Esophagus (tissue), 2 donors: ENCODE measurements at regions not wholly inside any gene's neighbourhood (a gene's known extent, or its start where the extent isn't known, plus 50 kb on each side); places are given as distances from the start of the nearest gene placed in this dataset.
"Not testable (repeated sequence)": the region's sequence is repeated elsewhere in the genome, so short reads cannot be mapped to it uniquely, and the experiment has no call there.

ENCODE experiments used
- H3K27ac ChIP-seq, 2 donors: one replicate each; pipeline ENCODE4 v1.5.1; 2013; ENCODE audit warnings: low read depth in 2 of 2, mild to moderate bottlenecking in 2 of 2, inconsistent platforms in 1 of 2, low read length in 1 of 2, moderate library complexity in 1 of 2
- H3K27me3 ChIP-seq, 2 donors: one replicate each; pipeline ENCODE4 v1.6.1; 2013; ENCODE audit warnings: low read length in 2 of 2, control low read depth in 1 of 2, mild to moderate bottlenecking in 1 of 2; ENCODE audit not compliant: insufficient read depth in 2 of 2, control insufficient read depth in 1 of 2
- H3K36me3 ChIP-seq, 2 donors: one replicate each; pipeline ENCODE4 v1.6.1; 2013; ENCODE audit warnings: low read length in 1 of 2; ENCODE audit not compliant: control insufficient read depth in 2 of 2, insufficient read depth in 2 of 2
- H3K4me1 ChIP-seq, 2 donors: one replicate each; pipeline ENCODE4 v1.6.1; 2013; ENCODE audit warnings: low read length in 1 of 2; ENCODE audit not compliant: control insufficient read depth in 2 of 2, insufficient read depth in 2 of 2
- H3K4me3 ChIP-seq, 2 donors: one replicate each; pipeline ENCODE4 v1.5.1; 2013; ENCODE audit warnings: low read length in 2 of 2, mild to moderate bottlenecking in 2 of 2, low read depth in 1 of 2, moderate library complexity in 1 of 2
- H3K9me3 ChIP-seq, 2 donors: one replicate each; pipeline ENCODE4 v1.6.1; 2013; ENCODE audit warnings: mild to moderate bottlenecking in 2 of 2, low read depth in 1 of 2, low read length in 1 of 2, moderate library complexity in 1 of 2; ENCODE audit not compliant: control insufficient read depth in 2 of 2, insufficient read depth in 1 of 2
- WGBS, 2 donors: extraction: QIAGEN DNeasy Blood & Tissue Kit; methylation state at CpG; one replicate each; pipeline ENCODE4 v1.1.7; 2013; 5-methylcytosine and 5-hydroxymethylcytosine counted together
- donor health status: healthy with polysubstance abuse.
- donor health status: Bipolar disorder and iron deficiency.

DNA sequence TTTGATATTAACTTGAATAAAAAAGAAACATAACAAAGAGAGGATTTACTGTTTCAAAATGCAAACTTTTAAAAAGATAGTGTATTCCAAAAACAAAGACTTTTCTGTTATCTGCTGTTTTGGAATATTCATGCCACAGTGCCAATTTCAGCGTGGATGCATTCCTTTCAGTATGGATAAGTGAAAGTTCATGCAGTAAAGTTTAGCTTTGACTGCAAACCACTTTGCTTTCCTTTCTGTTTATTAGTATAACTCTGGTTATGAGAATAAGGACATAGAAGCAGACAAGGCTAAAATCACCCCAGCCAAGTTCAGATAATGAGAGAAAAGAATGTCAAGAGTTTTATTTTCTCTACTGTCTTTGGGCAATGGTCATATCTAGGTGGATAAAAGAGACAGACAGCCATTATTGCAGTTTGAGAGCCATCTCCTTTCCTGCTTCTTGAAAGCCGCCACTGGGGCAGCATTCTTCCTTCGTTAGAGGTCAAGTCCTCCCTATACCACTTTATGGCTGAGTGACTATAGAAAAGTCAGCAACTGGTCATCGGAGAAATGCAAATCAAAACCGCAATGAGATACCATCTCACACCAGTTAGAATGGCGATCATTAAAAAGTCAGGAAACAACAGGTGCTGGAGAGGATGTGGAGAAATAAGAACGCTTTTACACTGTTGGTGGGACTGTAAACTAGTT, 82.4 kb upstream of the BLID start:
- Histone ChIP-seq H3K27me3 (no peaks in the 10 kb centered on the region), H3K4me1 (peaks cover 2 to 6% of the 10 kb centered on the region in 2 donors), H3K36me3 (no peaks in the 10 kb centered on the region), H3K4me3 (no peak overlapping the region), H3K9me3 (no peaks in the 10 kb centered on the region), H3K27ac (peak overlapping the region in 1 of 2 donors; percentile 13)
- 89 to 92% methylated on average over 7 of the region's 7 CpGs for WGBS, 2 donors

DNA sequence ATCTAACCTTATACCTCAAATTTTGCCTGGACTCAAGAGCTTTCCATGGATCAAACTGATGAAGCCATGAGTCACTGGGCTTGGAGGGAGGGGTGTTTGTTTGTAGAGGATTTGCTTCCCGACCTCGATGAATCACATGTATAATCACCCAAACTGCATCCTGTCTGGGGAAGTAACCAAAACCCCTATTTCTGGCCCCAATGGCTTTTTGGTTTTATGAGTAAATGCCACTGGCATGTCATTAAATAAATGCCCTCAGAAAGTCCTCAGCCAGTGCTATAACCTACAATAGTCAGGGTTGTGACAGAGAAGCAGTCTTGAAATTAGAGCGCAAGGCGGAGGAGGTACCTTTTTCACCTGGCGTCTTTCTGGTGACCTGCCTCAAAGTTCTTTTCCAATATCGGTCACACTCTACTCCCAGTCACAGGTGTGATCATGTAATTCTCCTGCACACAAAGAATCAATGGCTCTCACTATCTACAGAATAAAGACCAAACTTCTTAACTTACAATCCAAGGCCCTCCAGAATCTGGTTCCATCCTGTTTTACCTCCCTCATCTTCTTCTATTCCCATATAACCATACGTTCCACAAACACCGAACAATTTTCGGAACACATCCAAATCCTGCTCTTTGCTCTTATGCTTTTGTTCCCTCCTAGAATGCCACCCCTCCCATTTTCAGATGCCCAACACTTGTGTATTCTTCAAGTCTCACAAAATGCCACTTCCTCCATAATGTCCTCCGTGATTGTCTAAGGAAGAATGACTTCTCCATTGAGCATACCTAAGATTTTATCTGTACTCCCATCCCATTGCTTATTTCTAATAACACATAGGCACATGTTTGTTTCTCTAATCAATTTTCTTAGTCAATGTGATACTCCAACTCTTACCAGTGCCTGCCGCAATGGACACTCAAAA, 81.3 kb upstream of the BLID start:
- Histone ChIP-seq H3K27ac (no peak overlapping the region), H3K4me3 (no peak overlapping the region), H3K9me3 (no peaks in the 10 kb centered on the region), H3K4me1 (no peaks in the 10 kb centered on the region), H3K36me3 (no peaks in the 10 kb centered on the region), H3K27me3 (no peaks in the 10 kb centered on the region)
- WGBS, 2 donors, result 73 to 80% methylated on average over 11 of the region's 11 CpGs

DNA sequence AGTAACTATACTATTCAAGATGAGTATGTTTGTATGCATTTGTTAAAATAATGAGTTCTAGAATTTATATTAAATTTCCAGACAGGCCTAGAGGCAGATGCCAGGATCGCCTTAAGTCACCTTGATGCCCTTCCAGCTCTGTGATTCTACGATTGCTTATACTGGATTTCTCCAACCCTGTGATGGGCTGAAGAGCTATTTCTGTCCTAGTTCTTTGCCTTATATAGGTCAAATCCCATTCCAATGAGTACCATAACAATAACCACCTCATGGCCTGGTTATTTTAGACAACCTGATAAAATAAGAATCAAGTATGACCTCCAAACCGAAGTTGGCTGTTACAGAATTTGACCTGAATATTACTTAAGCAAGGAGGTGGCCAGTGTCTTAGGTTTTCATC, 79.8 kb upstream of the BLID start:
- H3K36me3 ChIP-seq, result no peaks in the 10 kb centered on the region
- 85 to 89% methylated on average over 3 of the region's 3 CpGs for WGBS, 2 donors
- H3K27me3 ChIP-seq, result no peaks in the 10 kb centered on the region
- no peaks in the 10 kb centered on the region for H3K9me3 ChIP-seq
- no peak overlapping the region for H3K27ac ChIP-seq
- no peaks in the 10 kb centered on the region for H3K4me1 ChIP-seq
- no peak overlapping the region for H3K4me3 ChIP-seq

DNA sequence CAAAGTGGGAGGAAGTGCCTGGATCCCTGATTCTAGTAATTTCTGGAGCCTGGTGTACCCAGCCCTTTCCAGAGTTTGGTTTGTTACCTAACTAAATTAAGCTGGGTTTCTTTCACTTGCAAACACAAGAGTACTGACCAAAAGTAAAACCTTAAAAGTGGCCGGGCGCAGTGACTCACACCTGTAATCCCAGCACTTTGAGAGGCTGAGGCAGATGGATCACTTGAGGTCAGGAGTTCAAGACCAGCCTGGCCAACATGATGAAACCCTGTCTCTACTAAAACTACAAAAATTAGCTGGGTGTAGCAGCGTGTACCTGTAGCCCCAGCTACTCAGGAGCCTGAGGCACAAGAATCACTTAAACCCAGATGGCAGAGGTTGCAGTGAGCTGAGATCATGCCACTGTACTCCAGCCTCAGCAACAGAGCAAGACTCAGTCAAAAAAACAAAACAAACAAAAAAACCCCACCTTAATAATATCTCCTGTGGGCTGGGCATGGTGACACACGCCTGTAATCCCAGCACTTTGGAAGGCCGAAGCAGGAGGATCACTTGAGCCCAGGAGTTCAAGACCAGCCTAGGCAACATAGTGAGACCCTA, 78.0 kb upstream of the BLID start:
- 77% methylated on average over 5 of the region's 5 CpGs for WGBS, 2 donors
- H3K27me3 ChIP-seq, H3K36me3 ChIP-seq, H3K4me3 ChIP-seq, H3K27ac ChIP-seq, H3K4me1 ChIP-seq, H3K9me3 ChIP-seq: not testable (repeated sequence)

DNA sequence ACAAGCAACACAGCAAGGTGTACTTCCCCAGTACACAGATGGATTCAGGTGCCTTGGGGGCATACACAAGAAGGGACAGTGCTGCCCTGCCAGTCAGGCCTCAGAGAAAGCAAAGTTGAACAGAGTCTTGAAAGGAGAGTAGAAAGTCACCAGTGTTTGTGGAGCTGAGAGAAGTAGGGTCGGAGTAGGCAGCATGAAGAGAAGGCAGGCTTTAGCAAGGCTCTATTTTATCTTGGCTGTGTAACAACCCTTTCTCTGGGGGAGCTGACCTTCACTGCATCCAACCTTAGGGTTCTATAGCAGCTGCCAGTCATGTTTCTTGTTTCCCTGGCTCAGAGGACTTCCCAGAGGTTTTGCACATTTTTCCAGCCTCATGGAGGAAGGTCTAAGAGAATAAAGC, 77.4 kb upstream of the BLID start:
- WGBS, 2 donors, result 79 to 94% methylated on average over 1 of the region's 1 CpG
- H3K27me3 ChIP-seq, result no peaks in the 10 kb centered on the region
- no peak overlapping the region for H3K27ac ChIP-seq
- H3K9me3 ChIP-seq, result no peaks in the 10 kb centered on the region
- no peaks in the 10 kb centered on the region for H3K4me1 ChIP-seq
- H3K36me3 ChIP-seq, result no peaks in the 10 kb centered on the region
- no peak overlapping the region for H3K4me3 ChIP-seq

DNA sequence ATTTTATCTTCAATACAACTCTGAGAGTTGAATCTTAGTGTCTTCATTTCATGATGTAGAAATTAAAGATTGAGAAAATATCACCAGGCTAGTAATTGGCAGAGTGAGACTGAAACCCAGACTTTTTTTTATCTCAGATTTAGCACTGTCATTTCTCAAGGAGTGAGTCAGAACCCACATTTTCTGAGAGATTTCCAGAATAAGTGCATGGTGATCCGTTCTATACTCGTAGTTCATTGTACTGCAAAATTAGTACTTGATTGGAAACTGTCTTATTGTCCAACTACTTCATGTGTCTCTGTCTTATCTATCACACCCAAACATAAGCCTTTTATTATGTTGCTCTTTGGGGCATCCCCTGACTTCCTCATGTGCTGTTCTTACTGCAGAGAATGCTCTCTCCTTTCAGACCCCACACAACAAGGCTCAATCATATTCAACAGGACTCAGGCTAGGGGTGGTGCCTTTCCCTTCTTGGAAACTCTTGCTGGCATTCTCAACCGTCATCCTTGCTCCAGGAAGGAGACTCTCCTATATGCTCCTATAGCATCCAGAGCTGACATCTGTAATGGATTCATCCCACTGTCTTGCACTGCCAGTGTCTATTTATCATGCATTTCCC, 76.7 kb upstream of the BLID start:
- 46 to 51% methylated on average over 3 of the region's 3 CpGs for WGBS, 2 donors
- H3K27ac ChIP-seq, result peak overlapping the region in 1 of 2 donors; percentile 61

DNA sequence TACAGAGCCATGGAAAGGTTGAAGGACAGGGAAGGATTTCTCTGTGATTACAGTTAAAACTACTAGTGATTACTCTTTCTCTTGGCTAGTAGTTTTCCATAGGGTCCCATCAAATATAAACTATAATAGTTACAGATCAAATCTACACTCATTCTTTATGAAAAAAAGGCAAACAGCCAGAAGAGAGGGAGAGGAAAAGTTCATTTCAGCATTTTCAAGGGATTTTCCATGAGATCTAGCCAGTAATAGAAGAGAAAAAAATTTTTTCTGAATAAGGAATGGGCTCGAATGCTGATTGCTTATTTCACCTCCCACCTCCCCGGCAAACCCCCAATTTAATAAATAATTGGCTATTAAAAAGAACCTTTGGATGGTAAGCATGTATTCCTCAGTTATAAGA, 74.8 kb upstream of the BLID start:
- no peaks in the 10 kb centered on the region for H3K36me3 ChIP-seq
- no peaks in the 10 kb centered on the region for H3K27me3 ChIP-seq
- H3K4me1 ChIP-seq, result no peaks in the 10 kb centered on the region
- no peak overlapping the region for H3K27ac ChIP-seq
- H3K4me3 ChIP-seq, result no peak overlapping the region
- WGBS, 2 donors, result 73 to 88% methylated on average over 2 of the region's 2 CpGs
- no peaks in the 10 kb centered on the region for H3K9me3 ChIP-seq

More for the DNA sequence above, 76.7 kb upstream of the BLID start:
- Histone ChIP-seq H3K36me3 (no peaks in the 10 kb centered on the region), H3K4me1 (no peaks in the 10 kb centered on the region), H3K4me3 (no peak overlapping the region), H3K9me3 (no peaks in the 10 kb centered on the region), H3K27me3 (no peaks in the 10 kb centered on the region)

DNA sequence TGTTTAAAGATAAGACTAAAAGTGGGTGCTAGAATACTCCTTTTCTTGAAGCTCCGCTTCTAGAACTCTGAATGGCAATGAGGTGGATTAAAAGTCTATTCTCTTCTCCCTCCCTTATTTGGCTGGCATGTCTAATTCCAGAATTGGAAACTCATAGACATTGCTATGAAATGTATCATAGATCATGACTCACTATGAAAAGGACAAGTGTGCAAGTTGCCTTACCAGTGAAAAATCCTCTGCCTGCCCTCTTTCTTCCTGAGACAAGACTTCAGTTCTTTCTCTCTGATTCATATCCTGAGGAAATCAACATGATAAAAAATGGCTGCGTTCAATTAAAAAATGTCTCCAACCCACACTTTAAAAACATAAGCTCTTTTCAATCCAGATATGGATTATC, 73.2 kb upstream of the BLID start:
- Histone ChIP-seq H3K9me3 (peaks cover 0 to 2% of the 10 kb centered on the region in 2 donors), H3K36me3 (no peaks in the 10 kb centered on the region), H3K27me3 (no peaks in the 10 kb centered on the region), H3K27ac (peak overlapping the region in 1 of 2 donors; percentile 70), H3K4me3 (no peak overlapping the region), H3K4me1 (no peaks in the 10 kb centered on the region)
- WGBS, 2 donors, result 16 to 55% methylated on average over 2 of the region's 2 CpGs

DNA sequence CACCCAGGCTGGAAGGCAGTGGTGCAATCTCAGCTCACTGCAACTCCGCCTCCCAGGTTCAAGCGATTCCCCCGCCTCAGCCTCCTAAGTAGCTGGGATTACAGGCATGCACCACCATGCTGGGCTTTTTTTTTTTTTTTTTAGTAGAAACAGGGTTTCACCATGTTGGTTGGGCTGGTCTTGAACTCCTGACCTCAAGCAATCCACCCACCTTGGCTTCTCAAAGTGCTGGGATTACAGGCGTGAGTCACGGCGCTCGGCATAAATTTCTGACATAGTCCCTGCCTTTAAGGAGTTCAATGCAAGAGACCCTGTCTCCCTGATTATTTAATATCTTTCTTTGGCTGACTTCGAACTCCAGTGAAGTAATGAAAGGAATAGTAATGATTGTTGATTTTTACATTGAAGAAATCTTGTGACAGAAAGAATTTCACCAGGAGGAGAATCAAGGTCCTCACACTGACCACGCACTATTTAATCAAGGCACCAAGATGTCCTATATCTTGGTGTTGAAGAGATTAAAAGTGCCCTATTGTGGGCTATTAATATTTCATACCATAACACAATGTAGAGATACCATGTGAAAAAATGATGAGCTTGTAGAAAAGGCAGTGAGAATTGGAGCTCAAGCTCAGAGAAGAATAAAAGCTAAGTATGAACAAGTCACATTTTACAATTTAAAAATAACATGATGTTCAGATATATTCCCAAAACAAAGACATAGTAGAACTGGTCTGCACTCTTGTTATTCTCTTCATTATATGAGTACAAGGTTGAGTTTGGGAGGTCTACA, 71.6 kb upstream of the BLID start:
- 96 to 97% methylated on average over 9 of the region's 9 CpGs for WGBS, 2 donors
- Histone ChIP-seq H3K27me3 (no peaks in the 10 kb centered on the region), H3K4me3 (no peak overlapping the region), H3K27ac (no peak overlapping the region), H3K4me1 (no peaks in the 10 kb centered on the region), H3K9me3 (peaks cover 0 to 2% of the 10 kb centered on the region in 2 donors), H3K36me3 (no peaks in the 10 kb centered on the region)
